ENCODE measurements at regions not wholly inside any gene's neighbourhood (a gene's known extent, or its start where the extent isn't known, plus 50 kb on each side); places are given as distances from the start of the nearest gene placed in this dataset.

DNA sequence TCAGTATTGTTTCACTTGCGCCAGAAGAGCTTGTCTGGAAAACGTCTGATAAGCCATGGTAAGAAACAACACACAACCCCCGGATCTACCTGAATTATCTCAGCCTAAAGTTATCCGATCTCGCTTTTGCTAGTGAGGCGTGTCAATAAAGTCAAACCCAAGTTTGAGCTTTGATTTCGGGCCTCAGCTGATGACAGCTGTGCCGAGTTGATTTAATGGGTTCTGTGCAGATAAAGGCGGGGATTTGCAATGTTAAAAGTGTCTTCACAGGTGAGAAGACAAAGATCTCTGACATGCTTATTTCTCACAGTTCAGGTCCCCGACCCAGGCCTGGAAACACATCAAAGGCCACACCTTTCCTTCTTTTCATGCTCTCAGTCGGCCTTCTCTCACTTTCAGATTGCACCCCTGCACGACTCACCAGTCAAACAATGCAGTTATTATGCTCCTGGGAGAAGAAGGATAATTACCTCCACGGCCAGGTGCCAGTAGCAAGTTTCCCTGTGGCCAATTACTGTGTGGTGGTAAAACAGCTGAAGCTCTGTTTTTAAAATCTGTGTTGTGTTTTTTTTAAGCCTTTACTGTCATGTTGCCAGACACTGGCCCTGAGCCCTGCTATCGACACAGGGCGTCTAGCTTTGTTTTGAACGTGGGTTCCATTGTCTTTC lies 245.3 kb upstream of the RUNX1 start:
- TF ChIP-seq, protein P1, sequence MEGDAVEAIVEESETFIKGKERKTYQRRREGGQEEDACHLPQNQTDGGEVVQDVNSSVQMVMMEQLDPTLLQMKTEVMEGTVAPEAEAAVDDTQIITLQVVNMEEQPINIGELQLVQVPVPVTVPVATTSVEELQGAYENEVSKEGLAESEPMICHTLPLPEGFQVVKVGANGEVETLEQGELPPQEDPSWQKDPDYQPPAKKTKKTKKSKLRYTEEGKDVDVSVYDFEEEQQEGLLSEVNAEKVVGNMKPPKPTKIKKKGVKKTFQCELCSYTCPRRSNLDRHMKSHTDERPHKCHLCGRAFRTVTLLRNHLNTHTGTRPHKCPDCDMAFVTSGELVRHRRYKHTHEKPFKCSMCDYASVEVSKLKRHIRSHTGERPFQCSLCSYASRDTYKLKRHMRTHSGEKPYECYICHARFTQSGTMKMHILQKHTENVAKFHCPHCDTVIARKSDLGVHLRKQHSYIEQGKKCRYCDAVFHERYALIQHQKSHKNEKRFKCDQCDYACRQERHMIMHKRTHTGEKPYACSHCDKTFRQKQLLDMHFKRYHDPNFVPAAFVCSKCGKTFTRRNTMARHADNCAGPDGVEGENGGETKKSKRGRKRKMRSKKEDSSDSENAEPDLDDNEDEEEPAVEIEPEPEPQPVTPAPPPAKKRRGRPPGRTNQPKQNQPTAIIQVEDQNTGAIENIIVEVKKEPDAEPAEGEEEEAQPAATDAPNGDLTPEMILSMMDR (IDR thresholded peaks at IDR 0.05) = no peak
- H3K36me3 Mint-ChIP-seq = no peaks in the 10 kb centered on the region
- Histone ChIP-seq H3K27ac (ENCODE audit: low read length) (no peak overlapping the region), H3K9me3 (ENCODE audit: control insufficient read depth, insufficient read depth, low read length) (no peaks in the 10 kb centered on the region), H3K4me1 (ENCODE audit: control insufficient read depth, insufficient read depth, low read length) (no peaks in the 10 kb centered on the region), H3K36me3 (ENCODE audit: control insufficient read depth, insufficient read depth, low read length) (no peaks in the 10 kb centered on the region), H3K4me3 (ENCODE audit: low read length) (no peak overlapping the region), H3K27me3 (ENCODE audit: control insufficient read depth, insufficient read depth, low read length) (peaks cover 2% of the 10 kb centered on the region)
- peaks cover 6 to 13% of the 10 kb centered on the region in 2 donors for H3K27me3 Mint-ChIP-seq (ENCODE audit: low read depth in 2 of 2)
- H3K4me3 Mint-ChIP-seq = no peak overlapping the region
- ATAC-seq (no peak), DNase-seq (no peak)
- WGBS (ENCODE audit: insufficient coverage) = 85% methylated on average over 16 of the region's 16 CpGs
- no peak overlapping the region for H3K27ac Mint-ChIP-seq
- intact Hi-C loops (cut with micrococcal nuclease) = no loop called here
- H3K9me3 Mint-ChIP-seq = no peaks in the 10 kb centered on the region
- no peaks in the 10 kb centered on the region for H3K4me1 Mint-ChIP-seq

- H3K27me3 Mint-ChIP-seq (ENCODE audit: low read depth in 2 of 2) = peaks cover 6 to 13% of the 10 kb centered on the region in 2 donors
- no peaks in the 10 kb centered on the region for H3K36me3 ChIP-seq (ENCODE audit: control insufficient read depth, insufficient read depth, low read length)
- 79% methylated on average over 2 of the region's 3 CpGs for WGBS (ENCODE audit: insufficient coverage)
- intact Hi-C loops (cut with micrococcal nuclease) = no loop called here
- H3K27ac Mint-ChIP-seq = no peak overlapping the region
- no peak overlapping the region for H3K27ac ChIP-seq (ENCODE audit: low read length)
- H3K4me3 Mint-ChIP-seq = no peak overlapping the region
- H3K4me1 Mint-ChIP-seq = no peaks in the 10 kb centered on the region
- TF ChIP-seq, protein P1 (IDR thresholded peaks at IDR 0.05) = no peak
- peaks cover 4% of the 10 kb centered on the region for H3K36me3 Mint-ChIP-seq
- H3K4me3 ChIP-seq (ENCODE audit: low read length) = no peak overlapping the region
- no peaks in the 10 kb centered on the region for H3K4me1 ChIP-seq (ENCODE audit: control insufficient read depth, insufficient read depth, low read length)
- peaks cover 4% of the 10 kb centered on the region for H3K9me3 ChIP-seq (ENCODE audit: control insufficient read depth, insufficient read depth, low read length)
- H3K9me3 Mint-ChIP-seq = peaks cover 2% of the 10 kb centered on the region in 2 donors
- ATAC-seq (no peak), DNase-seq (no peak)
- peaks cover 2% of the 10 kb centered on the region for H3K27me3 ChIP-seq (ENCODE audit: control insufficient read depth, insufficient read depth, low read length)
Measured at GRCh38 chr21:35291973-35292627, 243.0 kb upstream of the RUNX1 start.

DNA sequence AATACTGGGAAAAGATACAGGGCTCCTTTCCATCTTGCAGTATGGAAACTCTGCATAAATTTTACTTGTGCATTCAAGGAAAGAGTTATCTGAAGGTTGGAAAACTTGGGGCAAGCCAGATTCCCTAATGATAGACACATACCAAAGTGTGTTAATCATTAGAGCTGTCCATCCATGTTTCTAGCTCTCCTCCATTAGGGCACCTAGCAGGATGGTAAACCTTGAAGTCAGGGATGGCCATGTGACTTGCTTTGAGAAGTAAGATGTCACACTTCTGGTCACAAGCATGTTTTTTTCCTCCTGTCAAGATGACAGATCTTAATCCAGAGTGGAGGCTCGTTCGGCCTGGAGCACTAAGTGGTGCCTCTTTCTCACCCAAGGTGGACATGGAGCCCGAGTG lies 241.9 kb upstream of the RUNX1 start:
- peaks cover 2% of the 10 kb centered on the region in 2 donors for H3K9me3 Mint-ChIP-seq
- ATAC-seq (no peak), DNase-seq (no peak)
- H3K4me1 Mint-ChIP-seq = no peaks in the 10 kb centered on the region
- no peaks in the 10 kb centered on the region for H3K36me3 ChIP-seq (ENCODE audit: control insufficient read depth, insufficient read depth, low read length)
- peaks cover 5% of the 10 kb centered on the region for H3K36me3 Mint-ChIP-seq
- no peak overlapping the region for H3K4me3 Mint-ChIP-seq
- H3K27ac Mint-ChIP-seq = no peak overlapping the region
- intact Hi-C loops (cut with micrococcal nuclease) = no loop called here
- TF ChIP-seq, protein P1 (IDR thresholded peaks at IDR 0.05) = no peak
- WGBS (ENCODE audit: insufficient coverage) = 98% methylated on average over 3 of the region's 3 CpGs
- no peaks in the 10 kb centered on the region for H3K4me1 ChIP-seq (ENCODE audit: control insufficient read depth, insufficient read depth, low read length)
- no peak overlapping the region for H3K4me3 ChIP-seq (ENCODE audit: low read length)
- H3K27me3 Mint-ChIP-seq (ENCODE audit: low read depth in 2 of 2) = peaks cover 2 to 13% of the 10 kb centered on the region in 2 donors
- no peak overlapping the region for H3K27ac ChIP-seq (ENCODE audit: low read length)
- H3K27me3 ChIP-seq (ENCODE audit: control insufficient read depth, insufficient read depth, low read length) = peaks cover 2% of the 10 kb centered on the region
- H3K9me3 ChIP-seq (ENCODE audit: control insufficient read depth, insufficient read depth, low read length) = peaks cover 5% of the 10 kb centered on the region

Data from natural killer cell (primary cell).